GM12874 (cell line): ENCODE measurements at regions not wholly inside any gene's neighbourhood (a gene's known extent, or its start where the extent isn't known, plus 50 kb on each side); places are given as distances from the start of the nearest gene placed in this dataset.

Source experiments
- CTCF ChIP-seq: IDR thresholded peaks from 2 replicates; pipeline ENCODE4 v1.5.1; 2011; ENCODE audit warnings: low read depth, mild to moderate bottlenecking, control low read depth, low read length, moderate library complexity; ENCODE audit not compliant: insufficient read depth

GRCh38 chr16:73288520-73288919, 240.6 kb upstream of the ZFHX3 start:
- TF ChIP-seq CTCF = no peak

DNA sequence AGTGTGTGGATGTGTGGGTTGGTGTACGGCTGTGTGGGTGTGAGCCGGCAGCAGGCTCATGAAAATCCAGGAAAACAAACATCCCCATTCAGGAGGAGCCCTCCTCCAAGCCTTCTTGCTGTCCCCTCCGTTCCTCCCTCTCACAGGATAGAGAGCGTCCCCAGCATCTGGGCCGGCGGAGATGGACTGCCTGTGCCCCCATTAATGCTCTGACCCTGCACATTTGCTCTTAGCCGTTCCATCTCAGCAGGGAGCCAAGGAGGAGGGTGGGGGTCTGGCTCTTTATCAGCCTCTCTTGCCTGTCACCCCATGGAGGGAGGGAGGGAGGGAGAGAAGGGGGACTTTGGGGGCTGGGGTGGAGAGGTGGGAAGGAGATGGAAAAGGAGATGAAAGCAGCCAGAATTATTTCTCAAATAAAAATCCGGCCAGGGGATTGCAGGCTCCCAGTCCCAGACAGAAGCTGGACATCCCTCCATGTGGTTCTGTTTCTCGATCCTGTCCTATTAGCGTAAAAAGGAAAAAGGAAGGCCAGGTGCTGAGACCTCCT, 240.0 kb upstream of the ZFHX3 start:
- TF ChIP-seq CTCF = no peak

DNA sequence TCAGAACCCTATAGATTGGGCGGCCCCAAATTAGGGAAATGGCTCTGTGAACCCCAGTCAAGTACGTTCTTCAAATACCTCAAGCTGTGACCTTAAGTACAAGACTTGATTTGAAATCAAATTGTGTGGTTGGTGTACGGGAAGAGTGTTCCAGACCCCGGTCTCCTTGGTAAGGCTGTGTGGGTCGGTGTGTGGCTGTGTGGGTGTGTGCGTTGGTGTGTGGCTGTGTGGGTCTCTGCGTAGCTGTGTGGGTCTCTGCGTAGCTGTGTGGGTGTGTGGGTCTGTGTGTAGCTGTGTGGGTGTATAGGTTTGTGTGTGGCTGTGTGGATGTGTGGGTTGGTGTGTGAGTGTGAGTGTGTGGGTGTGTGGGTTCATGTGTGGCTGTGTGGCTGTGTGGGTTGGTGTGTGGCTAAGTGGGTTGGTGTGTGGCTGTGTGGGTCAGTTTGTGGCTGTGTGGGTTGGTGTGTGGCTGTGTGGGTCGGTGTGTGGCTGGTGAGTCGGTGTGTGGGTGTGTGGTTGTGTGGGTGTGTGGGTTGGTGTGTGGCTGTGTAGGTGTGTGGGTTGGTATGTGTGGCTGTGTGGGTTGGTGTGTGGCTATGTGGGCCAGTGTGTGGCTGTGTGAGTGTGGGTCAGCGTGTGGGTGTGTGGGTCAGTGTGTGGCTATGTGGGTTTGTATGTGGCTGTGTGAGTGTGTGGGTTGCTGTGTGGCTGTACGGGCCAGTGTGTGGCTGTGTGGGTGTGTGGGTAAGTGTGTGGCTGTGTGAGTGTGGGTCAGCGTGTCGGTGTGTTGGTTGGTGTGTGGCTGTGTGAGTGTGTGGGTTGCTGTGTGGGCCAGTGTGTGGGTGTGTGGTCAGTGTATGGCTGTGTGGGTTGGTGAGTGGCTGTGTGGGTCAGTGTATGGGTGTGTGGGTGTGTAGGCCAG, 238.7 kb upstream of the ZFHX3 start:
- no peak for TF ChIP-seq CTCF

GRCh38 chr16:73285436-73286201, 237.7 kb upstream of the ZFHX3 start:
- no peak for TF ChIP-seq CTCF

DNA sequence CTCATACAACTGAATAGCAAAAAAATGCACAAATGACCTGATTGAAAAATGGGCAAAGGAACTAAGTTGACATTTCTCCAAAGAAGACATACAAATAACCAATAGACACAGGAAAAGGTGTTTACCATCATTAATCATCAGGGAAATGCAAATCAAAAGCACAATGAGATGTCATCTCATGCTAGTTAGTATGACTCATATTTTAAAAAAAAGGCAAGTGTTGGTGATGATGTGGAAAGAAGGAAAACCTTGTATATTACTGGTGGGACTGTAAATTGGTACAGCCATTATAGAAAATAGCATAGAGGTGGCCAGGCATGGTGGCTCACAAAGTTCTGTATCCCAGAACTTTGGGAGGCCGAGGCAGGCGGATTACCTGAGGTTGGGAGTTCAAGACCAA, 232.5 kb upstream of the ZFHX3 start:
- TF ChIP-seq CTCF = no peak

DNA sequence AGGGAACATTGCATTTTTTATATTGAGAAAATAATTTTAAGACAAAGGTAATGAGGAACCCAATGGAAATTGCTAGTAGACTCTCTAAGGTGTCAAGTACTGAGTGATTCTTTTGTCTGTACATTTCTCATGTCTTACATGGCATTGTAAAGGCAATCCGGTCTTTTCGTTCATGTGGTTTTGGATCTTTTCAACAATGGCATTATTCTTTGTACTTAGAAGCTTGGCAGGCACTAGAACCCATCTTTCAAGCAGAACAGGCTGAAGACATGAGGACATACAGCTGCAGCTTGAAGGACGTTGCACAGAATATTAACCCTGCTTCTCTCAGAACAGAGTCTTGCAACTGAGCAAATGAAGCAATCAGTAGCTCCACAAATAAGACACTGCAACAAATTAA, 231.5 kb upstream of the ZFHX3 start:
- no peak for TF ChIP-seq CTCF

- no peak for TF ChIP-seq CTCF
These were observed 229.1 kb upstream of the ZFHX3 start for GRCh38 chr16:73277071-73277470.
